HEK293 (cell line): ENCODE measurements at regions not wholly inside any gene's neighbourhood (a gene's known extent, or its start where the extent isn't known, plus 50 kb on each side); places are given as distances from the start of the nearest gene placed in this dataset.

Source experiments
- CTCF ChIA-PET: fragments of 350-600 bp; formaldehyde crosslinking; extraction: SDS; loops from one replicate; lab custom pipeline; 2021; ENCODE audit warnings: antibody characterized with exemption; lab: Yijun Ruan, JAX
- POLR2A ChIA-PET: fragments of 300-600 bp; formaldehyde crosslinking; extraction: SDS; loops from one replicate; lab custom pipeline; 2020; ENCODE audit warnings: antibody characterized with exemption, inconsistent platforms; lab: Yijun Ruan, JAX
- H3K27ac ChIP-seq: fragments of 200-500 bp; sonication (Bioruptor generic); 2 replicates; pipeline ENCODE4 v1.5.1; 2014; ENCODE audit warnings: low read depth, low read length, control low read depth, inconsistent platforms; ENCODE audit errors: extremely low read depth
- H3K36me3 ChIP-seq, 2 experiments: fragments of 200-500 bp in 1 of 2; sonication (Bioruptor generic) in 1 of 2; 1 replicate in 1 of 2; 2 replicates in 1 of 2; pipeline ENCODE4 v1.5.1; 2014 to 2017; ENCODE audit warnings: inconsistent platforms in 2 of 2, low read length in 2 of 2; ENCODE audit not compliant: control insufficient read depth in 2 of 2, insufficient read depth in 1 of 2
- H3K4me1 ChIP-seq: fragments of 200-500 bp; sonication (Bioruptor generic); 2 replicates; pipeline ENCODE4 v1.5.1; 2014; ENCODE audit warnings: mild to moderate bottlenecking, low read length, inconsistent platforms; ENCODE audit not compliant: control insufficient read depth, insufficient read depth
- H3K4me3 ChIP-seq: 2 replicates; pipeline ENCODE4 v1.5.1; 2011; ENCODE audit warnings: low read depth, mild to moderate bottlenecking, control low read depth, low read length, moderate library complexity
- H3K9me3 ChIP-seq: fragments of 200-500 bp; sonication (Bioruptor generic); 2 replicates; pipeline ENCODE4 v1.5.1; 2014; ENCODE audit warnings: low read depth, low read length, inconsistent platforms; ENCODE audit not compliant: control insufficient read depth, insufficient read depth
- GLI2 ChIP-seq: fragments of 450-650 bp; formaldehyde crosslinking; IDR thresholded peaks from 2 replicates; pipeline ENCODE4; 2017; ENCODE audit warnings: missing biosample characterization, missing genetic modification characterization, low read depth, borderline replicate concordance
- KLF8 ChIP-seq: fragments of 450-650 bp; formaldehyde crosslinking; IDR thresholded peaks from 2 replicates; pipeline ENCODE4 v1.5.1; 2016; ENCODE audit warnings: missing biosample characterization, missing genetic modification characterization
- SP3 ChIP-seq: fragments of 450-650 bp; formaldehyde crosslinking; IDR thresholded peaks from 2 replicates; pipeline ENCODE4 v1.5.1; 2016; ENCODE audit warnings: missing biosample characterization, missing genetic modification characterization
- ZBTB20 ChIP-seq: fragments of 450-650 bp; formaldehyde crosslinking; IDR thresholded peaks from 2 replicates; pipeline ENCODE4 v1.5.1; 2016; ENCODE audit warnings: missing biosample characterization, missing genetic modification characterization
- ZBTB49 ChIP-seq: fragments of 450-650 bp; formaldehyde crosslinking; IDR thresholded peaks from 2 replicates; pipeline ENCODE4 v1.5.1; 2016; ENCODE audit warnings: missing biosample characterization, missing genetic modification characterization, low read depth
- ZNF114 ChIP-seq: fragments of 450-650 bp; formaldehyde crosslinking; IDR thresholded peaks from 2 replicates; pipeline ENCODE4 v1.5.0; 2017; ENCODE audit warnings: missing biosample characterization, missing genetic modification characterization
- ZNF146 ChIP-seq: fragments of 450-650 bp; formaldehyde crosslinking; IDR thresholded peaks from 2 replicates; pipeline ENCODE4 v1.5.1; 2016; ENCODE audit warnings: missing biosample characterization, missing genetic modification characterization
- ZNF354C ChIP-seq: fragments of 450-650 bp; formaldehyde crosslinking; IDR thresholded peaks from 2 replicates; pipeline ENCODE4 v1.5.1; 2016; ENCODE audit warnings: missing biosample characterization, missing genetic modification characterization, low read depth, borderline replicate concordance
- ZNF404 ChIP-seq: fragments of 450-650 bp; formaldehyde crosslinking; IDR thresholded peaks from 2 replicates; pipeline ENCODE4 v1.5.1; 2017; ENCODE audit warnings: missing biosample characterization, missing genetic modification characterization
- ZNF518A ChIP-seq: fragments of 450-650 bp; formaldehyde crosslinking; conservative IDR thresholded peaks from 2 replicates; pipeline ENCODE4 v1.5.1; 2016; ENCODE audit warnings: low read depth, missing biosample characterization, missing genetic modification characterization
- ZNF623 ChIP-seq: fragments of 450-650 bp; formaldehyde crosslinking; IDR thresholded peaks from 2 replicates; pipeline ENCODE4 v1.5.1; 2016; ENCODE audit warnings: missing biosample characterization, missing genetic modification characterization
- ZNF626 ChIP-seq: fragments of 450-650 bp; sonication (Bioruptor Pico); formaldehyde crosslinking; IDR thresholded peaks from 2 replicates; pipeline ENCODE4 v1.5.1; 2018; ENCODE audit warnings: missing biosample characterization, missing genetic modification characterization, inconsistent platforms
- ZNF677 ChIP-seq: fragments of 450-650 bp; IDR thresholded peaks from 2 replicates; pipeline ENCODE4 v1.5.0; 2018; ENCODE audit warnings: missing biosample characterization, mild to moderate bottlenecking, missing genetic modification characterization, moderate library complexity
- ZNF776 ChIP-seq: fragments of 450-650 bp; formaldehyde crosslinking; IDR thresholded peaks from 2 replicates; pipeline ENCODE4 v1.5.0; 2017; ENCODE audit warnings: missing biosample characterization, missing genetic modification characterization, borderline replicate concordance
- ZSCAN5A ChIP-seq: fragments of 450-650 bp; formaldehyde crosslinking; IDR thresholded peaks from 2 replicates; pipeline ENCODE4 v1.5.1; 2016; ENCODE audit warnings: missing biosample characterization, missing genetic modification characterization
- TF ChIP-seq, protein P1 (sequence below): fragments of 450-650 bp; formaldehyde crosslinking; IDR thresholded peaks from 2 replicates; pipeline ENCODE4; 2016; ENCODE audit warnings: missing biosample characterization, missing genetic modification characterization

DNA sequence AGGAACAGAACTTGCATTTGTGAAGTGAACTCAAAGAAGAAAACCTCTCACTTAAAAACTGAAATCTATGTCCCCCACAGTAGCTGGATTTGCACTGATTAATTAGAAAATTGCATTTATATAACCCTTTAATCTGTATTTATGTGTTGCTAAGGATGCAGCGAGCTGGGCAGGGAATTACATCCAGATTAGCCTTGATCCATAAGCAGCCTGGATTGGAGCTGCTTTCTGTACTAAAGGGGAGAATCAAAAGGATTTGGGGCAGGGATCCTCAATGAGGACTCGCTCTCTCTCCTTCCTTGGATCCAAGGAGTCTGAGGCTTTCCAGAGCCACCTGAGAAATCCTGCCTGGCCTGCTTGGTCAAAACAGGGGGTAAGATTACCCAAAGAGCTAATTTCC lies 125.9 kb downstream of the TLE3 start:
- H3K4me1 ChIP-seq, result no peaks in the 10 kb centered on the region
- H3K4me3 ChIP-seq, result no peak overlapping the region
- H3K9me3 ChIP-seq, result no peaks in the 10 kb centered on the region
- ChIA-PET CTCF (no interaction called here), POLR2A (no interaction called here)
- no peak overlapping the region for H3K27ac ChIP-seq
- TF ChIP-seq ZNF776, result no peak
- no peak for TF ChIP-seq ZNF518A (tag by site-specific recombination)
- no peak for TF ChIP-seq ZBTB20
- TF ChIP-seq ZNF623 (tag by site-specific recombination), result no peak
- no peaks in the 10 kb centered on the region for H3K36me3 ChIP-seq

- H3K4me1 ChIP-seq, result no peaks in the 10 kb centered on the region
- no peaks in the 10 kb centered on the region for H3K36me3 ChIP-seq
- CTCF ChIA-PET, result no interaction called here
- TF ChIP-seq ZNF114, result no peak
- TF ChIP-seq ZSCAN5A, result no peak
- TF ChIP-seq KLF8 (tag by site-specific recombination), result no peak
- no peak for TF ChIP-seq ZNF354C (tag by site-specific recombination)
- no peak for TF ChIP-seq GLI2
- no peak for TF ChIP-seq SP3 (tag by site-specific recombination)
- TF ChIP-seq ZNF404 (tag by site-specific recombination), result no peak
- TF ChIP-seq ZNF146 (tag by site-specific recombination), result no peak
- TF ChIP-seq ZNF626 (tag by site-specific recombination), result no peak
- TF ChIP-seq ZBTB49 (tag by site-specific recombination), result no peak
- TF ChIP-seq, protein P1, sequence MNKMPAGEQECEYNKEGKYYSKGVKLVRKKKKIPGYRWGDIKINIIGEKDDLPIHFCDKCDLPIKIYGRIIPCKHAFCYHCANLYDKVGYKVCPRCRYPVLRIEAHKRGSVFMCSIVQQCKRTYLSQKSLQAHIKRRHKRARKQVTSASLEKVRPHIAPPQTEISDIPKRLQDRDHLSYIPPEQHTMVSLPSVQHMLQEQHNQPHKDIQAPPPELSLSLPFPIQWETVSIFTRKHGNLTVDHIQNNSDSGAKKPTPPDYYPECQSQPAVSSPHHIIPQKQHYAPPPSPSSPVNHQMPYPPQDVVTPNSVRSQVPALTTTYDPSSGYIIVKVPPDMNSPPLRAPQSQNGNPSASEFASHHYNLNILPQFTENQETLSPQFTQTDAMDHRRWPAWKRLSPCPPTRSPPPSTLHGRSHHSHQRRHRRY (tag by site-specific recombination), result no peak
- no peak for TF ChIP-seq ZNF677 (tag by site-specific recombination)
- H3K27ac ChIP-seq, result no peak overlapping the region
- H3K9me3 ChIP-seq, result no peaks in the 10 kb centered on the region
- POLR2A ChIA-PET, result no interaction called here
- no peak overlapping the region for H3K4me3 ChIP-seq
Observed at GRCh38 chr15:69972436-69972835, 125.3 kb downstream of the TLE3 start.
